H9 (cell line): ENCODE measurements at regions not wholly inside any gene's neighbourhood (a gene's known extent, or its start where the extent isn't known, plus 50 kb on each side); places are given as distances from the start of the nearest gene placed in this dataset.

ENCODE experiments used
- DNase-seq: peaks from one replicate; pipeline ENCODE4 v3.0.0-alpha.2; 2017
- H2AFZ ChIP-seq: one replicate; pipeline ENCODE4 v1.6.1; 2013; ENCODE audit warnings: mild to moderate bottlenecking, low read length, control low read depth, moderate library complexity
- H2AK5ac ChIP-seq: 2 replicates; pipeline ENCODE4 v1.6.1; 2013; ENCODE audit warnings: low read length, control low read depth, mixed read lengths; ENCODE audit not compliant: insufficient read length
- H2BK120ac ChIP-seq: one replicate; pipeline ENCODE4 v1.6.1; 2013; ENCODE audit warnings: low read depth, mild to moderate bottlenecking, low read length, control low read depth, inconsistent platforms; ENCODE audit not compliant: poor library complexity, severe bottlenecking
- H2BK12ac ChIP-seq: 2 replicates; pipeline ENCODE4 v1.6.1; 2013; ENCODE audit warnings: low read length, control low read depth, mixed read lengths, low read depth; ENCODE audit not compliant: insufficient read length
- H2BK15ac ChIP-seq: 2 replicates; pipeline ENCODE4 v1.6.1; 2013; ENCODE audit warnings: low read depth, low read length, control low read depth
- H2BK20ac ChIP-seq: one replicate; pipeline ENCODE4 v1.6.1; 2013; ENCODE audit warnings: low read depth, mild to moderate bottlenecking, low read length, control low read depth, inconsistent platforms; ENCODE audit not compliant: poor library complexity, severe bottlenecking
- H2BK5ac ChIP-seq: 2 replicates; pipeline ENCODE4 v1.6.1; 2013; ENCODE audit warnings: low read length, control low read depth, mixed read lengths; ENCODE audit not compliant: insufficient read length
- H3K14ac ChIP-seq: 2 replicates; pipeline ENCODE4 v1.6.1; 2013; ENCODE audit warnings: low read length, control low read depth; ENCODE audit not compliant: insufficient read depth
- H3K18ac ChIP-seq: 2 replicates; pipeline ENCODE4 v1.6.1; 2013; ENCODE audit warnings: low read depth, mild to moderate bottlenecking, mixed read lengths, low read length, control low read depth; ENCODE audit not compliant: insufficient read length
- H3K23ac ChIP-seq: 2 replicates; pipeline ENCODE4 v1.6.1; 2013; ENCODE audit warnings: low read length, control low read depth, mixed read lengths, low read depth; ENCODE audit not compliant: insufficient read length
- H3K23me2 ChIP-seq: 2 replicates; pipeline ENCODE4 v1.6.1; 2013; ENCODE audit warnings: low read depth, mild to moderate bottlenecking, mixed read lengths, low read length, control low read depth; ENCODE audit not compliant: insufficient read length, poor library complexity, severe bottlenecking
- H3K27ac ChIP-seq: 2 replicates; pipeline ENCODE4 v1.5.1; 2013; ENCODE audit warnings: low read length, control low read depth, mixed read lengths, low read depth; ENCODE audit not compliant: insufficient read length
- H3K27me3 ChIP-seq: 2 replicates; pipeline ENCODE4 v1.6.1; 2013; ENCODE audit warnings: low read length, control low read depth, inconsistent platforms; ENCODE audit not compliant: insufficient read depth
- H3K4ac ChIP-seq: 2 replicates; pipeline ENCODE4 v1.6.1; 2013; ENCODE audit warnings: low read depth, mild to moderate bottlenecking, control low read depth, inconsistent platforms, low read length, moderate library complexity
- H3K4me1 ChIP-seq: 2 replicates; pipeline ENCODE4 v1.6.1; 2013; ENCODE audit warnings: low read length, control low read depth, inconsistent platforms; ENCODE audit not compliant: insufficient read depth
- H3K4me2 ChIP-seq: 2 replicates; pipeline ENCODE4 v1.6.1; 2013; ENCODE audit warnings: low read length, control low read depth, mixed read lengths; ENCODE audit not compliant: insufficient read length, insufficient read depth
- H3K56ac ChIP-seq: 2 replicates; pipeline ENCODE4 v1.6.1; 2013; ENCODE audit warnings: low read depth, mild to moderate bottlenecking, mixed read lengths, low read length, control low read depth; ENCODE audit not compliant: insufficient read length
- H3K79me1 ChIP-seq: 2 replicates; pipeline ENCODE4 v1.6.1; 2013; ENCODE audit warnings: low read depth, mild to moderate bottlenecking, moderate library complexity, low read length, control low read depth, inconsistent platforms; ENCODE audit not compliant: insufficient read depth, poor library complexity, severe bottlenecking
- H3K79me2 ChIP-seq: 2 replicates; pipeline ENCODE4 v1.6.1; 2013; ENCODE audit warnings: low read length, control low read depth, inconsistent platforms; ENCODE audit not compliant: insufficient read depth
- H3K9ac ChIP-seq: 2 replicates; pipeline ENCODE4 v1.6.1; 2013; ENCODE audit warnings: low read length, control low read depth, mixed read lengths; ENCODE audit not compliant: insufficient read length; ENCODE audit errors: extremely low read depth
- H3K9me3 ChIP-seq: one replicate; pipeline ENCODE4 v1.6.1; 2013; ENCODE audit warnings: low read depth, low read length, inconsistent platforms; ENCODE audit not compliant: control insufficient read depth
- H3T11ph ChIP-seq: one replicate; pipeline ENCODE4 v1.6.1; 2013; ENCODE audit warnings: mild to moderate bottlenecking, low read length, control low read depth, inconsistent platforms
- H4K20me1 ChIP-seq: one replicate; pipeline ENCODE4 v1.6.1; 2013; ENCODE audit not compliant: control insufficient read depth, insufficient read length, insufficient read depth
- H4K5ac ChIP-seq: 2 replicates; pipeline ENCODE4 v1.6.1; 2013; ENCODE audit warnings: low read depth, mild to moderate bottlenecking, mixed read lengths, low read length, control low read depth; ENCODE audit not compliant: insufficient read length
- H4K8ac ChIP-seq: replicated peaks from 2 replicates; pipeline ENCODE4 v1.6.1; 2013; ENCODE audit warnings: low read length, control low read depth, mixed read lengths, low read depth; ENCODE audit not compliant: insufficient read length
- H4K91ac ChIP-seq: 2 replicates; pipeline ENCODE4 v1.6.1; 2013; ENCODE audit warnings: low read depth, mild to moderate bottlenecking, moderate library complexity, mixed read lengths, low read length, control low read depth; ENCODE audit not compliant: insufficient read length
- H3K27ac Mint-ChIP-seq, 3 experiments: 2 replicates in 2 of 3; 3 replicates in 1 of 3; pipeline ENCODE4 v1.8.0; 2020 to 2021; ENCODE audit warnings: mixed read lengths in 3 of 3, mild to moderate bottlenecking in 1 of 3, moderate library complexity in 1 of 3
- H3K27me3 Mint-ChIP-seq: 2 replicates; pipeline ENCODE4 v1.8.0; 2021; ENCODE audit warnings: low read depth, mild to moderate bottlenecking, moderate library complexity, mixed read lengths
- H3K36me3 Mint-ChIP-seq, 3 experiments: 2 replicates in 2 of 3; 3 replicates in 1 of 3; pipeline ENCODE4 v1.8.0; 2020 to 2021; ENCODE audit warnings: low read depth in 3 of 3, mixed read lengths in 3 of 3; ENCODE audit not compliant: insufficient read depth in 1 of 3
- H3K4me1 Mint-ChIP-seq, 2 experiments: 2 replicates each; pipeline ENCODE4 v1.8.0; 2020; ENCODE audit warnings: mixed read lengths in 2 of 2
- H3K4me3 Mint-ChIP-seq, 2 experiments: 2 replicates in 1 of 2; 3 replicates in 1 of 2; pipeline ENCODE4 v1.8.0; 2020 to 2021; ENCODE audit warnings: mild to moderate bottlenecking in 2 of 2, mixed read lengths in 2 of 2, moderate library complexity in 1 of 2
- H3K9me3 Mint-ChIP-seq, 2 experiments: 2 replicates in 1 of 2; 3 replicates in 1 of 2; pipeline ENCODE4 v1.8.0; 2020; ENCODE audit warnings: mild to moderate bottlenecking in 2 of 2, mixed read lengths in 2 of 2, moderate library complexity in 1 of 2
- WGBS: extraction: QIAGEN DNeasy Blood & Tissue Kit; methylation state at CpG from one replicate; pipeline ENCODE4 v1.1.7; 2013; ENCODE audit warnings: missing lambda C conversion rate, low lambda C conversion rate, mixed read lengths; ENCODE audit not compliant: insufficient read length; ENCODE audit errors: extremely low coverage; 5-methylcytosine and 5-hydroxymethylcytosine counted together
- TF ChIP-seq, protein P1 (sequence below): fragments of 200-600 bp; sonication (generic); conservative IDR thresholded peaks from 3 replicates; pipeline ENCODE4 v1.8.0; 2021; ENCODE audit warnings: antibody characterized with exemption, mild to moderate bottlenecking

DNA sequence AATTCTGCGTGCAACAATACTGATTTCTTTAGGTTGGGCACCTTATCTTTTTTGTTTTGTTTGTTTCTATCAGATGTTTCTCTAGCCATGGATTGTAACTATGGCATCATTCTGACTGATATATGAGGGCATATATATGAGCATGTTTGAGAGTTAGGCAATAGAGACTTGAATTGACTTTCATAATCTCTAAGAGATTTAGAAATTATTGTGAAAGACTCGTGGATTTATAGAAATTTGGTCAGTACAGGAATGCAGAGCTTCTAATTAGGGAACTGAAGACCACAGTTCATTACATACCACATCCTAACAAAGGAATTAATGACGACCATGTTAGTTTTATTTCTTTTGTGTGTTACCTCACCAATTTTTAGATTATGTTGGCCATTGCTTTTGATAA is 546.0 kb upstream of the GRAMD2B start:
- Histone ChIP-seq H3K79me1 (no peaks in the 10 kb centered on the region), H3K14ac (no peak overlapping the region), H4K8ac (no peak overlapping the region), H3K23ac (no peak overlapping the region), H4K91ac (no peak overlapping the region), H3K56ac (no peak overlapping the region), H2AFZ (no peak overlapping the region), H4K5ac (no peak overlapping the region), H3K27me3 (no peaks in the 10 kb centered on the region), H3K23me2 (no peaks in the 10 kb centered on the region), H4K20me1 (no peaks in the 10 kb centered on the region), H3K27ac (no peak overlapping the region), H3K9me3 (no peaks in the 10 kb centered on the region), H2BK20ac (no peak overlapping the region), H2BK5ac (no peak overlapping the region), H2AK5ac (no peak overlapping the region), H3T11ph (no peak overlapping the region), H3K18ac (no peak overlapping the region), H3K79me2 (no peaks in the 10 kb centered on the region), H3K4me2 (no peak overlapping the region), H3K9ac (no peak overlapping the region), H2BK12ac (no peak overlapping the region), H3K4me1 (no peaks in the 10 kb centered on the region), H2BK120ac (no peak overlapping the region), H3K4ac (no peak overlapping the region), H2BK15ac (no peak overlapping the region)
- H3K9me3 Mint-ChIP-seq = no peaks in the 10 kb centered on the region; a peak in 1 of 5 replicates
- H3K27me3 Mint-ChIP-seq = no peaks in the 10 kb centered on the region
- TF ChIP-seq, protein P1, sequence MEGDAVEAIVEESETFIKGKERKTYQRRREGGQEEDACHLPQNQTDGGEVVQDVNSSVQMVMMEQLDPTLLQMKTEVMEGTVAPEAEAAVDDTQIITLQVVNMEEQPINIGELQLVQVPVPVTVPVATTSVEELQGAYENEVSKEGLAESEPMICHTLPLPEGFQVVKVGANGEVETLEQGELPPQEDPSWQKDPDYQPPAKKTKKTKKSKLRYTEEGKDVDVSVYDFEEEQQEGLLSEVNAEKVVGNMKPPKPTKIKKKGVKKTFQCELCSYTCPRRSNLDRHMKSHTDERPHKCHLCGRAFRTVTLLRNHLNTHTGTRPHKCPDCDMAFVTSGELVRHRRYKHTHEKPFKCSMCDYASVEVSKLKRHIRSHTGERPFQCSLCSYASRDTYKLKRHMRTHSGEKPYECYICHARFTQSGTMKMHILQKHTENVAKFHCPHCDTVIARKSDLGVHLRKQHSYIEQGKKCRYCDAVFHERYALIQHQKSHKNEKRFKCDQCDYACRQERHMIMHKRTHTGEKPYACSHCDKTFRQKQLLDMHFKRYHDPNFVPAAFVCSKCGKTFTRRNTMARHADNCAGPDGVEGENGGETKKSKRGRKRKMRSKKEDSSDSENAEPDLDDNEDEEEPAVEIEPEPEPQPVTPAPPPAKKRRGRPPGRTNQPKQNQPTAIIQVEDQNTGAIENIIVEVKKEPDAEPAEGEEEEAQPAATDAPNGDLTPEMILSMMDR = no peak
- no peak overlapping the region for H3K27ac Mint-ChIP-seq
- DNase-seq = no peak
- H3K4me3 Mint-ChIP-seq = no peak overlapping the region
- H3K4me1 Mint-ChIP-seq = peaks cover 0 to 7% of the 10 kb centered on the region in 2 experiments; a peak in 2 of 4 replicates
- WGBS = no CpG with 5 or more reads among the region's 3 CpGs
- H3K36me3 Mint-ChIP-seq = peaks cover 0 to 8% (median 0%) of the 10 kb centered on the region in 3 experiments; a peak in 2 of 7 replicates
